NT2/D1 (cell line): ENCODE measurements at regions not wholly inside any gene's neighbourhood (a gene's known extent, or its start where the extent isn't known, plus 50 kb on each side); places are given as distances from the start of the nearest gene placed in this dataset.

Experiments
- DNase-seq: peaks from one replicate; pipeline ENCODE4 v3.0.0-alpha.2; 2011; ENCODE audit warnings: low read depth, low spot score
- H3K27me3 ChIP-seq: 2 replicates; pipeline ENCODE4 v1.6.0; 2011; ENCODE audit warnings: mild to moderate bottlenecking; ENCODE audit not compliant: insufficient read length, insufficient read depth
- H3K36me3 ChIP-seq: 2 replicates; pipeline ENCODE4 v1.6.1; 2011; ENCODE audit warnings: mild to moderate bottlenecking, low read length, mixed read lengths; ENCODE audit not compliant: insufficient read depth, insufficient read length
- H3K4me1 ChIP-seq: 2 replicates; pipeline ENCODE4 v1.5.1; 2011; ENCODE audit not compliant: insufficient read depth, insufficient read length
- H3K4me3 ChIP-seq: 2 replicates; pipeline ENCODE4 v1.5.1; 2011; ENCODE audit warnings: low read depth; ENCODE audit not compliant: insufficient read length
- H3K9ac ChIP-seq: 2 replicates; pipeline ENCODE4 v1.6.0; 2011; ENCODE audit warnings: low read depth; ENCODE audit not compliant: insufficient read length
- H3K9me3 ChIP-seq: 2 replicates; pipeline ENCODE4 v1.5.1; 2011; ENCODE audit warnings: mild to moderate bottlenecking, low read length; ENCODE audit not compliant: insufficient read depth
- SUZ12 ChIP-seq: IDR thresholded peaks from 2 replicates; pipeline ENCODE4 v1.6.1; 2011; ENCODE audit not compliant: insufficient read length, insufficient read depth; ENCODE audit errors: extremely low read depth
- YY1 ChIP-seq: IDR thresholded peaks from 2 replicates; pipeline ENCODE4 v1.6.1; 2011; ENCODE audit not compliant: insufficient read length, insufficient read depth
- ZNF274 ChIP-seq: IDR thresholded peaks from 2 replicates; pipeline ENCODE4 v1.6.1; 2011; ENCODE audit warnings: mild to moderate bottlenecking, low read depth, low read length

- Histone ChIP-seq H3K9ac (no peak overlapping the region), H3K36me3 (no peaks in the 10 kb centered on the region), H3K27me3 (no peaks in the 10 kb centered on the region), H3K4me1 (peaks cover 12% of the 10 kb centered on the region), H3K9me3 (no peaks in the 10 kb centered on the region), H3K4me3 (no peak overlapping the region)
- TF ChIP-seq SUZ12 (no peak), ZNF274 (no peak), YY1 (no peak)
- no peak for DNase-seq
Measured at GRCh38 chr10:110392868-110393740, 88.4 kb upstream of the SMNDC1 start.

- TF ChIP-seq YY1 = no peak
- TF ChIP-seq ZNF274 = no peak
- no peak for TF ChIP-seq SUZ12
- Histone ChIP-seq H3K9ac (no peak overlapping the region), H3K27me3 (no peaks in the 10 kb centered on the region), H3K9me3 (no peaks in the 10 kb centered on the region), H3K4me1 (peaks cover 12% of the 10 kb centered on the region), H3K36me3 (no peaks in the 10 kb centered on the region), H3K4me3 (no peak overlapping the region)
- DNase-seq = no peak
Measured at GRCh38 chr10:110393866-110394265, 89.1 kb upstream of the SMNDC1 start.

DNA sequence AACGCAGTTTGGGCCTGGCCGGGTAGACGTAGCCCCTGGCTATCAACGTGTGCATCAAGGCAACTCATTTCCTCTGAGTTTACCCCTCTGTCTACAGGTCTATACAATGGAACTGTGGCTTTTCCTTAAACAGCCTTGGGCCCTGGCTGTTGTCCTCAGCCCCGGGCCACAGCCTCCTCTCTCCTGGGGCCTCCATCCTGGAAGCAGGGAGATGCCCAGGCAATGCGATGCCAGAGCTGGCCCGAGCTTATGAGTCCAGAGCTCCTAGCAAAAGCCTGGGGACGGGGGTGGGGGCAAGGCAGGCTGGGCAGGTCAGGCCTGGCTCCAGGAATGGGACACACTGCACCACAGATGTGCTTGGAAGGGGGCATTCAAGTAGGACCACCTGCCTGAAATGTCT, 89.6 kb upstream of the SMNDC1 start:
- no peaks in the 10 kb centered on the region for H3K27me3 ChIP-seq
- H3K4me3 ChIP-seq = no peak overlapping the region
- DNase-seq = no peak
- H3K9me3 ChIP-seq = no peaks in the 10 kb centered on the region
- H3K9ac ChIP-seq = no peak overlapping the region
- H3K4me1 ChIP-seq = peaks cover 12% of the 10 kb centered on the region
- TF ChIP-seq ZNF274 (no peak), SUZ12 (no peak), YY1 (no peak)
- no peaks in the 10 kb centered on the region for H3K36me3 ChIP-seq

DNA sequence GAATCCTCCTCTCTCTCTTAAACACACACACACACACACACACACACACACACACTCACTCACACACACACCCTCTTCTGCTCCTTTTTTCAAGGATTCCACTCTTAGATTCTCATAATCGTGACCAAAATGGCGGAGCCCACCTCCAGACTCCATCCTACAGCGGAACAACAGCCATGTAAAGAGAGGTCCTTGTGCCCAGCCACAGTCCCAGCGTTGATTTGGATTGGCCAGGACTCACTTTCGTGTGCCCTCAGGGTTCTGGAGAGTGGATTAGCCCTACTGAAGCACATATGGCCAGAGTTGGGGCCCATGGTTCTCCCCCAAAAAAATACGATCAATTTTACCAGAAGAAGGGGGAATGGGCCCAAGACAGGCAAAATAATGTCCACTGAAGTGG, 90.2 kb upstream of the SMNDC1 start:
- Histone ChIP-seq H3K4me3 (no peak overlapping the region), H3K9ac (no peak overlapping the region)

GRCh38 chr10:110395350-110396283, 90.9 kb upstream of the SMNDC1 start:
- no peak overlapping the region for H3K9ac ChIP-seq
- H3K4me1 ChIP-seq = peaks cover 12% of the 10 kb centered on the region
- no peak for TF ChIP-seq SUZ12
- H3K9me3 ChIP-seq = no peaks in the 10 kb centered on the region
- no peak overlapping the region for H3K4me3 ChIP-seq
- H3K27me3 ChIP-seq = no peaks in the 10 kb centered on the region
- no peak for DNase-seq
- H3K36me3 ChIP-seq = no peaks in the 10 kb centered on the region

More for the DNA sequence above, 90.2 kb upstream of the SMNDC1 start:
- Histone ChIP-seq H3K4me1 (peaks cover 12% of the 10 kb centered on the region), H3K27me3 (no peaks in the 10 kb centered on the region), H3K9me3 (no peaks in the 10 kb centered on the region), H3K36me3 (no peaks in the 10 kb centered on the region)
- DNase-seq = no peak
- TF ChIP-seq SUZ12 (no peak), ZNF274 (no peak), YY1 (no peak)

DNA sequence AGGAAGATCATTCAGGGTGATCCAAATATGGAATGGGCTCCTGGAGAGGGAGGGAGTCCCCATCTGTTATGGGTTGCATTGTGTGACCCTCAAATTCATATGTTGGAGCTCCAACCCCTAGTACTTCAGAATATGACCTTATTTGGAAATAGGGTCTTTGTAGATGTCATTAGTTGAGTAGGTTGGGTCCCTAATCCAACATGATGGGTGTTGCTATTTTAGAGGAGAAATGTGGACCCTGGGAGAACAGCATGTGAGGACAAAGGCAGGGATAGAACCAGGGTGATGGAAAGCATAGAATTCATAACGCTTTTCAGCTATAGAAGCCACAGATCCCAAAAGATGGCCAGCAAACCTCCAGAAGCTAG, 91.5 kb upstream of the SMNDC1 start:
- H3K36me3 ChIP-seq = no peaks in the 10 kb centered on the region
- DNase-seq = no peak
- TF ChIP-seq ZNF274 (no peak), SUZ12 (no peak), YY1 (no peak)
- H3K27me3 ChIP-seq = no peaks in the 10 kb centered on the region
- no peaks in the 10 kb centered on the region for H3K9me3 ChIP-seq
- H3K4me3 ChIP-seq = no peak overlapping the region
- H3K9ac ChIP-seq = no peak overlapping the region
- peaks cover 12% of the 10 kb centered on the region for H3K4me1 ChIP-seq

DNA sequence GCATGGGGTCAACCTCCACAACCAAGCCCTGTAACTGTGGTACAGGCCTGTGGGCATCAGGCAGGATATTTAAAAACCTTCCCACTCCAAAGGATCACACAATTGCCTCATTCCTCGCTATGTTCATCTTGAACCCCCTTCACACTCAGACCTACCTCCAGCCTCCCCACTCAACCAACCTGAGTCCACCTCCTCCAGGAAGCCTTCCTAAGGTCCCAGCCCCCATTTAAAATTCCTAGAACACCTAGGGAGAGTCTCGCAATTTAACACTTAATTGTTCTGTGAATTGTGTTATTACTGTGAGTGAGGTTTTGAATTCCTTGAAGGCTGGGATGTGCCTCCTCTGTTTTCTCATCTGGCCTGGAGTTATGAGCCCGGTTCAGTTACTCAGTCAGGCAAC, 93.1 kb upstream of the SMNDC1 start:
- Histone ChIP-seq H3K4me3 (no peak overlapping the region), H3K27me3 (no peaks in the 10 kb centered on the region), H3K9ac (no peak overlapping the region), H3K9me3 (no peaks in the 10 kb centered on the region), H3K4me1 (peaks cover 8% of the 10 kb centered on the region), H3K36me3 (no peaks in the 10 kb centered on the region)
- no peak for TF ChIP-seq SUZ12
- no peak for DNase-seq
